ENCODE measurements at regions not wholly inside any gene's neighbourhood (a gene's known extent, or its start where the extent isn't known, plus 50 kb on each side); places are given as distances from the start of the nearest gene placed in this dataset.

GRCh38 chr4:189117426-189117825 is 823.2 kb upstream of the FRG1 start:
- Mint-ChIP-seq H3K36me3 (no peaks in the 10 kb centered on the region), H3K4me1 (no peaks in the 10 kb centered on the region), H3K27ac (no peak overlapping the region), H3K9me3 (peaks cover 30% of the 10 kb centered on the region), H3K4me3 (no peak overlapping the region), H3K27me3 (ENCODE audit: low read depth) (no peaks in the 10 kb centered on the region)
- TF ChIP-seq CTCF (IDR thresholded peaks at IDR 0.05; ENCODE audit: unreplicated experiment) = no peak
- no peak for DNase-seq (ENCODE audit: low spot score in 2 of 2, unreplicated experiment in 2 of 2)

- no peaks in the 10 kb centered on the region for H3K36me3 Mint-ChIP-seq
- no peaks in the 10 kb centered on the region for H3K4me1 Mint-ChIP-seq
- no peaks in the 10 kb centered on the region for H3K27me3 Mint-ChIP-seq (ENCODE audit: low read depth)
- no peak for DNase-seq (ENCODE audit: low spot score in 2 of 2, unreplicated experiment in 2 of 2)
- no peak overlapping the region for H3K27ac Mint-ChIP-seq
- no peak for TF ChIP-seq CTCF (IDR thresholded peaks at IDR 0.05; ENCODE audit: unreplicated experiment)
- peaks cover 30% of the 10 kb centered on the region for H3K9me3 Mint-ChIP-seq
- H3K4me3 Mint-ChIP-seq = no peak overlapping the region
Measured at GRCh38 chr4:189121336-189121735, 819.3 kb upstream of the FRG1 start.

DNA sequence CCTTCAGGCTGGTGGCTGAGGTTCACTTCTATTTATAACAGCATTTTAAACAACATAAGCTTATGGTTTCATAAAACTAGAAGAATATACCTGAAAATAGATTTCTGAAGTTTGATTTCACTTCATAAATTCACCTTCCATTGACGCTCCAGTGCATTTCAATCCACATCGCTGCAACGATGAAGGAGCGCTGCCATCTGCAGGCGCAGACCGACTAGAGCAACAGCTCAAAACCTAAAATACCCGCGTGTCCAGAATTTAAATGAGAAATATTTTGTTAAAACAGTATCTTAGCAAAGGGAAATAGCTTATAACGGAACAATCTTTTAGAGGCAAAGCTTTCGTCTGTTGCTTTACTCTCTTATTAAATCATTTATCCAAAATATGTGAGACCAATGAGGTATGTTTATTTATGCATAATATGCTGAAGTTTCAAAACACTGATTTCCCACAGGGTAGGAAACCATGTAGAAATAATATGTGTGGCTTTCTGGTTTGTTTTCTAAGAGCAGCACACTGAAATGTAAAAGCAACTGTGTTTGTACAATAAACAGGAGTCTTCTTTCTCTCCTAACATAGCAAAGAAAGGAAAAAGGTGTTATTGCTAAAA is 816.4 kb upstream of the FRG1 start:
- peak in 1 of 2 experiments; percentile 58 for DNase-seq (ENCODE audit: low spot score in 2 of 2, unreplicated experiment in 2 of 2)
- Mint-ChIP-seq H3K36me3 (no peaks in the 10 kb centered on the region), H3K27ac (no peak overlapping the region), H3K9me3 (peaks cover 18% of the 10 kb centered on the region), H3K4me1 (no peaks in the 10 kb centered on the region), H3K4me3 (no peak overlapping the region), H3K27me3 (ENCODE audit: low read depth) (no peaks in the 10 kb centered on the region)
- TF ChIP-seq CTCF (IDR thresholded peaks at IDR 0.05; ENCODE audit: unreplicated experiment) = no peak

DNA sequence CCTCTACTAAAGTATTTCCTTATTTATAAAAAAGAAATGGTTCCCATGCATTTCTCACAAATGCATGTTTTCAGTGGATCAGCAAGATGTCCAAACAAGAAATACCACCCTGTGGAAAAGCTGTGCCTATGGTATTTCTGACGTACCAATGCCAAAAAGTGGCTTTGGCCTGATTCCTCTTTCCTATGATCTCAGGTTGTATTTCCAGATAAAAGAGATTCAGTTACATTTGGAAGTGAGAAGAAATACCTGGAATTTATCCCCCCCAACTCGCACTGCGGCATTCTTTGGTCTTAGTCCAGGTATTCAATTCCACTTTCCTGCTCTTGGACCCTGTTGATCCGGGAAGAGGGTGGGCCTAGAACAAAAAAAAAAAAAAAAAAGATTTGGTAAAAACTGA is 815.9 kb upstream of the FRG1 start:
- TF ChIP-seq CTCF (IDR thresholded peaks at IDR 0.05; ENCODE audit: unreplicated experiment) = no peak
- H3K27ac Mint-ChIP-seq = no peak overlapping the region
- no peak overlapping the region for H3K4me3 Mint-ChIP-seq

DNA sequence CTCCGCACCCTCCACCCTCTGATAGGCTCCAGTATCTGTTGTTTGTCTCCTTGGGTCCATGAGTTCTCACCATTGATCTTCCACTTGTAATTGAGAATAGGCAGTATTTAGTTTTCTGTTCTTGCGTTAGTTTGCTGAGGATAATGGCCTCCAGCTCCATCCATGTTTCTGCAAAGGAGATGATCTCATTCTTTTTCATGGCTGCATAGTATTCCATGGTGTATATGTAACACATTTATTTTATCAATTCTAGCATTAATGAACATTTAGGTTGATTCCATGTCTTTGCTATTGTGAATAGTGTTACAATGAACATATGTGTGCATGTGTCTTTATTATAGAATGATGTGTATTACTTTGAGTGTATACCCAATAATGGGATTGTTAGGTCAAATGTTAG is 814.6 kb upstream of the FRG1 start:
- Mint-ChIP-seq H3K27ac (no peak overlapping the region), H3K4me1 (no peaks in the 10 kb centered on the region), H3K27me3 (ENCODE audit: low read depth) (no peaks in the 10 kb centered on the region), H3K36me3 (no peaks in the 10 kb centered on the region), H3K4me3 (no peak overlapping the region), H3K9me3 (peaks cover 6% of the 10 kb centered on the region)
- TF ChIP-seq CTCF (IDR thresholded peaks at IDR 0.05; ENCODE audit: unreplicated experiment) = no peak
- no peak for DNase-seq (ENCODE audit: low spot score in 2 of 2, unreplicated experiment in 2 of 2)

More for the DNA sequence above, 815.9 kb upstream of the FRG1 start:
- no peak for DNase-seq (ENCODE audit: low spot score in 2 of 2, unreplicated experiment in 2 of 2)
- H3K4me1 Mint-ChIP-seq = no peaks in the 10 kb centered on the region
- peaks cover 13% of the 10 kb centered on the region for H3K9me3 Mint-ChIP-seq
- no peaks in the 10 kb centered on the region for H3K36me3 Mint-ChIP-seq
- no peaks in the 10 kb centered on the region for H3K27me3 Mint-ChIP-seq (ENCODE audit: low read depth)

- Mint-ChIP-seq H3K4me1 (no peaks in the 10 kb centered on the region), H3K4me3 (no peak overlapping the region), H3K27ac (no peak overlapping the region), H3K9me3 (no peaks in the 10 kb centered on the region), H3K27me3 (ENCODE audit: low read depth) (no peaks in the 10 kb centered on the region), H3K36me3 (no peaks in the 10 kb centered on the region)
- no peak for TF ChIP-seq CTCF (IDR thresholded peaks at IDR 0.05; ENCODE audit: unreplicated experiment)
- no peak for DNase-seq (ENCODE audit: low spot score in 2 of 2, unreplicated experiment in 2 of 2)
Measured at GRCh38 chr4:189128341-189128740, 812.3 kb upstream of the FRG1 start.
